Spleen (tissue), 11 donors: ENCODE measurements at regions not wholly inside any gene's neighbourhood (a gene's known extent, or its start where the extent isn't known, plus 50 kb on each side); places are given as distances from the start of the nearest gene placed in this dataset.

Source experiments
- DNase-seq: peaks from one replicate; pipeline ENCODE4 v3.0.0-alpha.2; 2020
- H3K27ac ChIP-seq, 8 donors: fragments of 200-600 bp; sonication (generic) in 7 of 8; 1 replicate in 4 of 8; 2 replicates in 4 of 8; pipeline versions ENCODE4 v1.5.0 to v1.8.0; 2016 to 2021; ENCODE audit warnings: inconsistent platforms in 4 of 8, mild to moderate bottlenecking in 4 of 8, moderate library complexity in 1 of 8
- H3K27me3 ChIP-seq, 7 donors: fragments of 200-600 bp; sonication (generic) in 6 of 7; replicated peaks in 1 of 7; 1 replicate in 4 of 7; 2 replicates in 3 of 7; pipeline versions ENCODE4 v1.5.0 to v1.8.0; 2016 to 2021; ENCODE audit warnings: inconsistent platforms in 3 of 7, mild to moderate bottlenecking in 1 of 7
- H3K36me3 ChIP-seq, 6 donors: fragments of 200-600 bp; sonication (generic) in 5 of 6; 1 replicate in 4 of 6; 2 replicates in 2 of 6; pipeline versions ENCODE4 v1.5.0 to v1.8.0; 2016 to 2021; ENCODE audit warnings: inconsistent platforms in 2 of 6
- H3K4me1 ChIP-seq, 6 donors: fragments of 200-600 bp; sonication (generic) in 5 of 6; 1 replicate in 3 of 6; 2 replicates in 3 of 6; pipeline versions ENCODE4 v1.5.0 to v1.8.0; 2016 to 2021; ENCODE audit warnings: inconsistent platforms in 3 of 6
- H3K4me3 ChIP-seq, 8 donors: fragments of 200-600 bp; sonication (generic) in 7 of 8; 1 replicate in 4 of 8; 2 replicates in 4 of 8; pipeline versions ENCODE4 v1.5.0 to v1.8.0; 2016 to 2021; ENCODE audit warnings: inconsistent platforms in 4 of 8, mild to moderate bottlenecking in 4 of 8, moderate library complexity in 2 of 8
- H3K9me3 ChIP-seq, 8 donors: fragments of 200-600 bp; sonication (generic) in 7 of 8; 1 replicate in 4 of 8; 2 replicates in 4 of 8; pipeline versions ENCODE4 v1.5.0 to v1.8.0; 2016 to 2021; ENCODE audit warnings: inconsistent platforms in 4 of 8
- CTCF ChIP-seq, 11 experiments: fragments of 200-600 bp in 7 of 11; fragments of 450-650 bp in 4 of 11; sonication (generic) in 4 of 11; IDR thresholded peaks in 8 of 11; conservative IDR thresholded peaks in 3 of 11; 1 replicate in 7 of 11; 2 replicates in 4 of 11; pipeline versions ENCODE4 v1.4.0 to v1.8.0; 2016 to 2021; ENCODE audit warnings: antibody characterized with exemption in 11 of 11, inconsistent platforms in 4 of 11, mild to moderate bottlenecking in 1 of 11
- POLR2A ChIP-seq, 3 donors: fragments of 450-650 bp; IDR thresholded peaks; one replicate each; pipeline ENCODE4 v1.5.1; 2017; ENCODE audit warnings: antibody characterized with exemption in 3 of 3, mild to moderate bottlenecking in 1 of 3
- POLR2AphosphoS5 ChIP-seq, 3 donors: sonication (generic); formaldehyde crosslinking; IDR thresholded peaks; one replicate each; pipeline ENCODE4 v1.5.1; 2017; ENCODE audit warnings: antibody characterized with exemption in 3 of 3
- WGBS, 5 donors: extraction: QIAGEN DNeasy Blood & Tissue Kit in 3 of 5; methylation state at CpG; one replicate each; pipeline versions ENCODE4 v1.1.5 to v1.1.7; 2013 to 2018; 5-methylcytosine and 5-hydroxymethylcytosine counted together
- intact Hi-C: fragments of 100-400 bp; cut with DNase I; formaldehyde crosslinking; loops from one replicate; pipeline ENCODE4 v1.15.0; 2023; ENCODE audit warnings: low total_unique reads
- donor health status: healthy with polysubstance abuse.
- donor health status: DM: no; HTN: no; CAD: no; lungs with moderate emphysema.
- donor health status: DM: no; HTN: no; CAD: no.
- donor health status: Bipolar disorder and iron deficiency.
- donor health status: healthy.
- donor health status: DM: no; HTN: no; CAD: no.
- donor health status: DM: yes; HTN: yes; CAD: no.

- WGBS, 5 donors = 89 to 94% (median 91%) methylated on average over 3 of the region's 3 CpGs
- H3K36me3 ChIP-seq = no peaks in the 10 kb centered on the region
- no peaks in the 10 kb centered on the region for H3K9me3 ChIP-seq
- H3K27ac ChIP-seq = no peak overlapping the region
- intact Hi-C loops = no loop called here
- no peak for TF ChIP-seq CTCF (IDR thresholded peaks at IDR 0.05 in 8 of 11, conservative IDR thresholded peaks at IDR 0.05 in 3 of 11)
- no peak for TF ChIP-seq POLR2AphosphoS5 (IDR thresholded peaks at IDR 0.05)
- no peak for TF ChIP-seq POLR2A (IDR thresholded peaks at IDR 0.05)
- H3K4me1 ChIP-seq = peaks cover 0 to 6% (median 0%) of the 10 kb centered on the region in 6 donors
- H3K27me3 ChIP-seq = no peaks in the 10 kb centered on the region
- H3K4me3 ChIP-seq = no peak overlapping the region
- DNase-seq = no peak
These were observed 110.0 kb downstream of the TRIB2 start for GRCh38 chr2:12826781-12827180.

GRCh38 chr2:12827721-12828120, 111.0 kb downstream of the TRIB2 start:
- TF ChIP-seq POLR2AphosphoS5 (IDR thresholded peaks at IDR 0.05) (no peak), POLR2A (IDR thresholded peaks at IDR 0.05) (no peak), CTCF (IDR thresholded peaks at IDR 0.05 in 8 of 11, conservative IDR thresholded peaks at IDR 0.05 in 3 of 11) (no peak)
- Histone ChIP-seq H3K4me3 (no peak overlapping the region), H3K27ac (no peak overlapping the region), H3K36me3 (no peaks in the 10 kb centered on the region), H3K9me3 (no peaks in the 10 kb centered on the region), H3K27me3 (no peaks in the 10 kb centered on the region), H3K4me1 (peaks cover 0 to 6% (median 0%) of the 10 kb centered on the region in 6 donors)
- no peak for DNase-seq
- intact Hi-C loops = no loop called here
- 93 to 95% (median 94%) methylated on average over 7 of the region's 7 CpGs for WGBS, 5 donors

- no peak for TF ChIP-seq POLR2A (IDR thresholded peaks at IDR 0.05)
- Histone ChIP-seq H3K4me3 (no peak overlapping the region), H3K36me3 (no peaks in the 10 kb centered on the region), H3K9me3 (no peaks in the 10 kb centered on the region), H3K27me3 (no peaks in the 10 kb centered on the region), H3K4me1 (peaks cover 0 to 6% (median 0%) of the 10 kb centered on the region in 6 donors), H3K27ac (no peak overlapping the region)
- 90 to 95% (median 92%) methylated on average over 8 of the region's 8 CpGs for WGBS, 5 donors
- intact Hi-C loops = no loop called here
- DNase-seq = no peak
These were observed 112.2 kb downstream of the TRIB2 start for GRCh38 chr2:12828980-12829379.

GRCh38 chr2:12831016-12831415, 114.3 kb downstream of the TRIB2 start:
- no peak for DNase-seq
- Histone ChIP-seq H3K36me3 (no peaks in the 10 kb centered on the region), H3K27me3 (no peaks in the 10 kb centered on the region), H3K9me3 (no peaks in the 10 kb centered on the region), H3K4me3 (no peak overlapping the region), H3K27ac (no peak overlapping the region), H3K4me1 (no peaks in the 10 kb centered on the region)
- 63 to 78% (median 71%) methylated on average over 1 of the region's 1 CpG for WGBS, 5 donors
- intact Hi-C loops = no loop called here
- no peak for TF ChIP-seq POLR2AphosphoS5 (IDR thresholded peaks at IDR 0.05)
- TF ChIP-seq POLR2A (IDR thresholded peaks at IDR 0.05) = no peak
- no peak for TF ChIP-seq CTCF (IDR thresholded peaks at IDR 0.05 in 8 of 11, conservative IDR thresholded peaks at IDR 0.05 in 3 of 11)

- intact Hi-C loops = no loop called here
- Histone ChIP-seq H3K36me3 (no peaks in the 10 kb centered on the region), H3K4me3 (no peak overlapping the region), H3K27ac (no peak overlapping the region), H3K27me3 (no peaks in the 10 kb centered on the region), H3K9me3 (no peaks in the 10 kb centered on the region), H3K4me1 (no peaks in the 10 kb centered on the region)
- no peak for DNase-seq
- WGBS, 5 donors = 82 to 90% (median 87%) methylated on average over 3 of the region's 3 CpGs
- TF ChIP-seq CTCF (IDR thresholded peaks at IDR 0.05 in 8 of 11, conservative IDR thresholded peaks at IDR 0.05 in 3 of 11) (no peak), POLR2AphosphoS5 (IDR thresholded peaks at IDR 0.05) (no peak), POLR2A (IDR thresholded peaks at IDR 0.05) (no peak)
These were observed 117.5 kb downstream of the TRIB2 start for GRCh38 chr2:12834239-12834638.
